Kidney epithelial cell (primary cell): ENCODE measurements at regions not wholly inside any gene's neighbourhood (a gene's known extent, or its start where the extent isn't known, plus 50 kb on each side); places are given as distances from the start of the nearest gene placed in this dataset.
A peak's percentile ranks its signal among the peaks of the same experiment; 100 is the strongest.

Source experiments
- DNase-seq: peaks from one replicate; pipeline ENCODE4 v3.0.0-alpha.2; 2010; ENCODE audit warnings: low read depth
- H3K27me3 ChIP-seq: 2 replicates; pipeline ENCODE4 v1.6.0; 2011; ENCODE audit warnings: low read length; ENCODE audit not compliant: control insufficient read depth, insufficient read depth
- H3K36me3 ChIP-seq: 2 replicates; pipeline ENCODE4 v1.5.1; 2011; ENCODE audit warnings: low read length; ENCODE audit not compliant: control insufficient read depth, insufficient read depth
- H3K4me3 ChIP-seq: 2 replicates; pipeline ENCODE4 v1.5.1; 2011; ENCODE audit warnings: low read depth, mild to moderate bottlenecking, control low read depth, low read length
- TF ChIP-seq, protein P1 (sequence below): IDR thresholded peaks from 2 replicates; pipeline ENCODE4 v1.5.1; 2011; ENCODE audit warnings: mild to moderate bottlenecking, moderate library complexity, low read length, control low read depth, inconsistent platforms; ENCODE audit not compliant: insufficient read depth, poor library complexity, severe bottlenecking

DNA sequence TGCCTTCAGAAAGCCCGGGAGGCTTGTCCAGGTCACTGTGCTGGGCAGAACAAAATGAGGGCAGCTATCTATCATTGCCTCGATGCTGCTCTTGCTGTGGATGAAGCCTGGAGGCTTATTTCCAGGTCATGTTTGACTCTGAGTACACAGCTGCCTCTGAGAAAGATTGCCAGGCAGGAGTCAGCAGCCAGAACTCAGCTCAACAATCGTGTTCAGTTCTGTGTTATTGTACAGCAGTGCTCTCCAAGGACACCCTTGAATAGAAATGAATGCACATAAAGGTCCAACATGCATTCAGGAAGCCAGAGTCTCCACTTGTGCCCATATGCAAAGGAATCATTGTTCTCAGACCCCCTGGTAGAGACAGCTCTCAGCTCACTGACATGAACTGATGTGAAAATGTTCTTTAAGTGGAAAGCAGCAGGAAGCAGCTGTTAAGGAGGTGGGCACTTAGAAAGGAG, 61.7 kb upstream of the ZFR start:
- no peak for DNase-seq
- H3K4me3 ChIP-seq: no peak overlapping the region
- TF ChIP-seq, protein P1, sequence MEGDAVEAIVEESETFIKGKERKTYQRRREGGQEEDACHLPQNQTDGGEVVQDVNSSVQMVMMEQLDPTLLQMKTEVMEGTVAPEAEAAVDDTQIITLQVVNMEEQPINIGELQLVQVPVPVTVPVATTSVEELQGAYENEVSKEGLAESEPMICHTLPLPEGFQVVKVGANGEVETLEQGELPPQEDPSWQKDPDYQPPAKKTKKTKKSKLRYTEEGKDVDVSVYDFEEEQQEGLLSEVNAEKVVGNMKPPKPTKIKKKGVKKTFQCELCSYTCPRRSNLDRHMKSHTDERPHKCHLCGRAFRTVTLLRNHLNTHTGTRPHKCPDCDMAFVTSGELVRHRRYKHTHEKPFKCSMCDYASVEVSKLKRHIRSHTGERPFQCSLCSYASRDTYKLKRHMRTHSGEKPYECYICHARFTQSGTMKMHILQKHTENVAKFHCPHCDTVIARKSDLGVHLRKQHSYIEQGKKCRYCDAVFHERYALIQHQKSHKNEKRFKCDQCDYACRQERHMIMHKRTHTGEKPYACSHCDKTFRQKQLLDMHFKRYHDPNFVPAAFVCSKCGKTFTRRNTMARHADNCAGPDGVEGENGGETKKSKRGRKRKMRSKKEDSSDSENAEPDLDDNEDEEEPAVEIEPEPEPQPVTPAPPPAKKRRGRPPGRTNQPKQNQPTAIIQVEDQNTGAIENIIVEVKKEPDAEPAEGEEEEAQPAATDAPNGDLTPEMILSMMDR: no peak
- H3K36me3 ChIP-seq: no peaks in the 10 kb centered on the region
- H3K27me3 ChIP-seq: peaks cover 8% of the 10 kb centered on the region

DNA sequence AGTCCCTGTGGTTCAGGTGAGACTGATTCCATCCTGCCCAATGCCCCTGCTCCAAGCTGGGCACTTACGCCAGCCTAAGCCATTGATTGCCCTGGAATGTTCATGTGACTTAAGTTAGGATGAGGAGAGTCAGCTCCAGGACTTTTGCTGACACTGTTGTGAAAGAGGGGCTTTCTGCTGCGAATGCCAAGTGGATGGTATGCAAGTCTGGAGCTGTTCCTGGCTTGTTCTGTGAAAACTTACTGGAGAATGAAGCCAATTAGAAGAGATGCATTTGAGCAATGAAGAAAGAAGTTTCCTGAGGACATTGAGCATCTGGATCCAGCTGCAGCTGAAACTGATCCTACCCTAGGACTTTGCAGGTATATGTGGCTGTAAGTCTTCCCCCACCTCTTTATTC, 61.2 kb upstream of the ZFR start:
- TF ChIP-seq, protein P1: no peak
- Histone ChIP-seq H3K36me3 (no peaks in the 10 kb centered on the region), H3K27me3 (peaks cover 11% of the 10 kb centered on the region), H3K4me3 (no peak overlapping the region)
- no peak for DNase-seq

DNA sequence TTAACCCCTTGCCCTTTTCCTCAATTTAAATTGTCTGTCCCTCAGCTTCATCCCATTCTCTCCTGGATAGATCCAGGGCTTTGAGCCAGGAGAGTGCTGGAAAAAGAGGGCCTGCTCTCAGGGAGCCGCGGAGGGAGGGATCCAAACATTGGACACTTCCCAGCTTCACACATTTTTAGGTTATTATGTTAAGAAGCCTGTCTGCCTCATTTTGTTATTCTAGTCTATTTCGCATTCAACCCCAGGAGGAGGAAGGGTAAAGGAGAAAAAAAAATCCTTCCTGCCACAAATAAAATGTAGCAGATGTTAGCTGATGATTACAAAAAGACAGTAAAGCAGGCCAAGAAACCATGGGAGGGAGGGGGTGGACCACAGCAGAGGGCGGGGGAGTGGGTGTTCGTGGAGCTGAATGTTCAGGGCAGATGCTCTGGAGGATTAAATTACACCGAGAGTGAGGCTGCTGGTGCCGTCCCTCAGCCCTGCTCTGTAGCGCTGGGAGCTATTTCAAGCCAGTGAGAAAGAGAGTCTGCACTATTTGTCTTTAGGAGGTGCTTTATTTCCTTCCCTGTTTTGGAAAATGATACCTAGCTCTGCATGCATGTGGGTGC, 60.6 kb upstream of the ZFR start:
- DNase-seq: peak; percentile 7
- TF ChIP-seq, protein P1: no peak
- H3K4me3 ChIP-seq: no peak overlapping the region
- H3K27me3 ChIP-seq: peaks cover 14% of the 10 kb centered on the region
- no peaks in the 10 kb centered on the region for H3K36me3 ChIP-seq

DNA sequence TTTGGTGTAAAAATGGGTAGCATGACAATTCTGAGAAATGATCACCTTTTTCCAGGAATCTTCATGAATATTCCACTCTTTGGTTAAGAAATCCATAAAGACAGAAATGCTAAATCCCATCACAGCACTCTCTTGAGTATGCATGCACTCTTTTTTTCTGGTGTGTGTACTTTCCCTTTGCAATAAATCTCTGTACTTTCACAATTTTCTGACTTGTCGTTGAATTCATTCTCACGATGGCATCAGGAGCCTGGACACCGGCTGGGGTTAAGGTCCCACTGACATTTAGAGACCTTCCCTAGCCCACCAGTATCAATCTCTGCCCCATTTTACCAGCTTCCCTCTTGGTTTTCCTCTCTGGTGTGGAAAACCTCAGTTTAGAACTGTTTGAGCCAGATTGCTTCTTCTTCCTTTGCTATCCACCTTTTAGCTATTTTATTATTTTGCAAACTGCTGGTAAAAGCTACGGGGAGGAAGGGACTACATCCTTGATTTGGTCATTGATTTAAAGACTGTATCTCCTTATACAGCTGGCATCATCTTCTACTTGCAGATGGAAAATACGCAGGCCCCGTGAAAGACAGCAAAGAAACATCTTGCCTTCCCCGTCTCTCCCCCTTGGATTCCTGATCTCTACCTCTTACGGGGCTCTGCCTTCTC, 59.9 kb upstream of the ZFR start:
- peaks cover 15% of the 10 kb centered on the region for H3K27me3 ChIP-seq
- TF ChIP-seq, protein P1: no peak
- no peak for DNase-seq
- no peaks in the 10 kb centered on the region for H3K36me3 ChIP-seq
- H3K4me3 ChIP-seq: no peak overlapping the region

DNA sequence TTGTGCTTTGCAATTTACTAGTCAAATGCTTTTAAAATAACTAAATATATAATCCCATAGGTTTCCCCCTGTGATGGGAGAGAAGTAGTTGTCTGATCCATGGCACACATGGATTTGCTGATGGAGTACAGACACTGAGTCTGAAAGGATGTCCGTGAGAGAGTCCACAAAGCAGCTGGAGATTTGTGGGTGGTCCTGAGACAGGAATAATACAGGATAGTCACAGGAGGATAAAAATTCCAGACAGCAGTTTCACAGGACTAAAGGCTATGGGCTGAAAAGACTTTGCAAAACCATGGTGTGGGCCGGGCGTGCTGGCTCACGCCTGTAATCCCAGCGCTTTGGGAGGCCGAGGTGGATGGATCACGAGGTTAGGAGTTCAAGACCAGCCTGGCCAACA, 58.7 kb upstream of the ZFR start:
- TF ChIP-seq, protein P1: no peak
- no peak overlapping the region for H3K4me3 ChIP-seq
- no peak for DNase-seq
- no peaks in the 10 kb centered on the region for H3K36me3 ChIP-seq
- peaks cover 18% of the 10 kb centered on the region for H3K27me3 ChIP-seq
